Activated gamma-delta T cell treated with Interleukin-2 at 50 U/mL for 16 hours (primary cell): ENCODE measurements at regions not wholly inside any gene's neighbourhood (a gene's known extent, or its start where the extent isn't known, plus 50 kb on each side); places are given as distances from the start of the nearest gene placed in this dataset.

Source experiments
- DNase-seq: peaks from one replicate; pipeline ENCODE4 v3.0.0-alpha.2; 2020

DNA sequence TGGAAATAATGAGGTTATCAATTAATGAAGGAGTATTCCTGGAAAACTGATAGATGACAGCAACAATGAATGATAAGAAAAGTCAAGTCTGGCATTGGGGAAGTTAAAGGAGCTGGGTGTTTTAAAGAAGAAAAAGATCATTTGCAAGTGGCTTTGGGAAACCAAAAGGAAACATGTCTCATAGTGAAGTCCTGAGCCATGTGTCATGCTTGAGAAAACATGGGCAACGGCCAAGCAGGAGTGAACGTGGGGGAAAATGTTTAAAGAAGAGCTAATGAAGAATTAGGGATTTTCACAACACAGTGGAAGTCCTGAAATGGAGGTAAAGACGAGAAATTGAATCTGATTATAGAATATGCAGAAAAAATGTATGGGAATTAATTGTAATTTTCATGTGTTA is 1383.2 kb upstream of the CELF2 start:
- DNase-seq = no peak

DNA sequence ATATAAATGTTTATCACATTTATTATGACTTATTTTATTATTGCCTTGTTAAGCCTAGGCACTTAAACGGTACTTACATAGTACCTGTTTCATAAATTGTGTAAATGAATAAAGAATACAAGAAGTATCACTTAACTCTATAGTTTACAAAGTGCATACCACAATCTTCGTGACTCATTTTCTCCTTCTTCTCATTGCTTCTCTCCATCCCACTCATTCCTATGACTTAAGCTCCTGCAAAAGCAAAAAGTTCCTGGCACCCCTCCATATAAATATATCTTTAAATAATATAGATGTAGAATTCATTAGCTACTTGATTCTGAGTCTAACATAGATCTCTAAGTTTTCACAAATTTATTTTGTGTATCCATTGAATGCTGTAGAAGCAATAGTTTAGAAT is 1382.0 kb upstream of the CELF2 start:
- DNase-seq = no peak

- DNase-seq = no peak
Measured at GRCh38 chr10:9636216-9636615, 1381.5 kb upstream of the CELF2 start.

DNA sequence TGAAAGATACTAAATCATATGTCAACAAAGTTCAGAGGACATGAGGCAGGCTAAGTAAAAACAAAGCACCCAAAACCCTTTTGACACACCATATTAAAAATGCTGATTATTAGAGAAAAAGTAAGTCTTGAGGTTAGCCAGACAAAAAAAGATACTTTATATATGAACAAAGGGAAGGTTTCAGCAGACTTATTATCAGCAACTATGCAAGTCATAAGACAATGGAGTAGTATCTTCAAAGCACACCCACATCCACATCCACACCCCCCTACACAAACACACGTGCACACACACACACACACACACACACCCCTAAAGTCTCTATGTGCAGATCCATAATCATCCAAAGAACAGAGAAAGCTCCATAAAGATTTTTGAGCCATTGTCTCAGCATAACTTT is 1373.9 kb upstream of the CELF2 start:
- no peak for DNase-seq

DNA sequence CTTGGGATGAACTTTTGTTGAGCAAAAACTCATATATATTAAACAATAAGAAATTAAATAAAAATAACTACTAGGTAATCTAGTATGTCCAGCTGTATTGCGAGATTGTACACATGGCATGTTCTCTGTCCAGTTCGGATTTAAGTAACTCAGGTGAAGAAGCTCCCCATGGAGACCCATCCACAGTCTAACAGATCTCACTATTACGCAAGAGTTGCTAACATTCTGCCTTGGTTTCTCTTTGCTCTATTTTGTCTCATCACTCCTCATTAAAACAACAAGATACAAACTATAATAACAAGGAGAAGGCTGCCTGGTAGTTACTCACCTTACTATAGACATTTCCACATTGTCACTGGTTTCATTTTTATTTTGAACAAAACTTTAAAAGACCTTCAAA is 1372.3 kb upstream of the CELF2 start:
- DNase-seq = no peak

DNA sequence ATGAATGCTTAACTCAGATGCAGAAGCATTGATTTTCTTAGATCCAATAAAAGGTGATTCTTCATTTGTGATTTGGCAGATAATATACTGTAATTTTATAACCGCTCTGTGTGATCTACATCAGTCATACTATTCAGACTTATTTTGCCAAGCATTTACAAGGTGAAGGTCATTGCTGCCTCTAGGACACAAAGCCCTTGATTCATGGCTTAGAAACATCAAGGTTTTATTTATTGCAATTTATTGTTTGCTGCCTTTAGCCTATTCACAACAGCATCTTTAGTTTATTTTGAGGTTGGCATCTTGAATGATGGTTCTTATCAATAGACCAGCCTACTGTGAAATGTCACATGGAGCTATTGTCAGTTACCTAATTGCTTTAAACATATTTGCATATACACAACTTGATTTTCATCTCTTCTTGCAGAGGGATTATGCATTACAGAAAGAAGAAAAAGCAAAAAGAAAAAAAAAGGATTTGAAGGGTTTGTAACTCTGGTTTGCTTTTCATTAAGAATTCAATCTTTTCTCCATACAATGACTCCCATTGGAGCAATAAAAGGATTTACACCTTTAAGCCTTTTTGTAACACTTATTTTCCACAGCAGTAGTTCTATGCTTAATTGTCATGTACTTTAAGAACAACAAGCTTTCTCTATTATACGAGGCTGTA is 1371.6 kb upstream of the CELF2 start:
- no peak for DNase-seq

- DNase-seq = no peak
Measured at GRCh38 chr10:9654261-9654660, 1363.4 kb upstream of the CELF2 start.

DNA sequence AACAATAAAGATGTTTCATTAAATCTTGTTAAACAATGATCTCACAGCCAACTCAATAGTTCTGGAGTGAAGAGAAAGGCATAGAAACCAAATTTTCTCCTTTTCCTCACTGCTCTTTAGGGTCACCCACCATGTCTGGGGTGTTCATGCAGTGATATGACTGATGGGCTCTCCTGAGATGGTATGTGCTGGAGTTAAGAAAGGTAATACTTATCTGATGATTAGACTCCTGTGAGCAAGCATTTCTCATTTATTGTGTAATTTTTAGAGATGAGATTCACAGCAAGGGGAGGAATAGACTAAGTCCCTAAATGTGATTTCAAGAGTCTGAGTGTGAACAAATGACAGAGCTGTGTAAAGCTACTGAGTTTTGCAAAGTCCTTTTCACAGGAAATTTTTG is 1361.3 kb upstream of the CELF2 start:
- no peak for DNase-seq

DNA sequence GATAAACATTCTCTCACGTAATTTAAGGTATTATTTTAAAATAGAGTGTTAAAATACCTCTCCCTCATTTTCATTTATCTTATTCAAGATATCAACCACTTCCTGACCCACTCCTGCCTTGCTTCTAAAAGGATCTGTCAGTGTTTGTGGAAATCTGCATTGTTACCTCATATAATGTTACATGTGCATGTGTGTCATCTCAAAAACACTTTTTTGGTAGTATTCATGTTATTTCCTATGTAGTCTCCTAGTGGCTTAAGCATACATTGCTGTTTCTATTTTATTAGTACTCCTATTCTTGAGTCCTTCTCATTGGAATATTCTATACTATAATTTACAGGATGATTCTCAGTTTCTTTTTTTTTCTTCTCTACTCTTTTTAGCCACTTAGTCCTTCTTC is 1360.7 kb upstream of the CELF2 start:
- DNase-seq = no peak

GRCh38 chr10:9657530-9657929 is 1360.1 kb upstream of the CELF2 start:
- DNase-seq = no peak

- no peak for DNase-seq
Measured at GRCh38 chr10:9668411-9668810, 1349.3 kb upstream of the CELF2 start.

DNA sequence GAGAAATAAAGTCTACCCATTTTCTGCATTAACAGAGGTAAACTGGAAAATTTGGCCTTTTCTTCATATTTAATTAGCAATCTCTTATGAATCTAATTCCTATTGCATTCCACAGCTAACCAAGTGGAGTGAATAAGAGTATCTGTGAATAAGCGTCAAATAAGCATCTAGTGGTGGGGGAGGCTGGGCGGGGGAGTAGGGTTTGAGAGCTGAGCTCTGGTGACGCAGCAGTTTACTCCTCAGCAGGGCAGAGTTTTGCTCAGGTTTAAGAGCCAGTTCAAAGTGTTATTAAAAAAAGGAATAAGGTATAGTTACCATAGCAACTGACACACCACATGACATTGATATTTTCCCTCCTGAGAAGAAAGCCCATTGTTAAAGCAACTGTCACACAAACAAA is 1346.8 kb upstream of the CELF2 start:
- DNase-seq = no peak

GRCh38 chr10:9681655-9682054 is 1336.0 kb upstream of the CELF2 start:
- DNase-seq = no peak

DNA sequence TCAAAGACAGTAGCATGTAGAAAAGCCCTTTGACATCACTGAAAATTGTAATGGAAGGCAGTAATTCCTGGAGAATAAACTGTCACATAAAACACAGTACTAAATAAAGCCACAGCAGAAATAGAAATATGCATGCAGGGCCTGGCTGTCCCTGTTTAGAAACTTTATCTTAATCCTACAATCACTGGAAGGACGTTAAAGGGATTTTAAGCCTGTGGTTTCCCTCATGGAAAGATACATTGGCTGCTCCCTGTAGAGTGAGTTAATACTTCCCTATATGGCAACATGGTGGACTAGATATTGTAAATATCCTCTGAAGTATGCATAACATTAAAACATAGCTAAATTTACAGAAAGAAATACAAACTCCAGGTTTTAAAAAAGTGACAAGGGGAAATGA is 1334.9 kb upstream of the CELF2 start:
- DNase-seq = no peak

GRCh38 chr10:9684186-9684585 is 1333.5 kb upstream of the CELF2 start:
- no peak for DNase-seq

DNA sequence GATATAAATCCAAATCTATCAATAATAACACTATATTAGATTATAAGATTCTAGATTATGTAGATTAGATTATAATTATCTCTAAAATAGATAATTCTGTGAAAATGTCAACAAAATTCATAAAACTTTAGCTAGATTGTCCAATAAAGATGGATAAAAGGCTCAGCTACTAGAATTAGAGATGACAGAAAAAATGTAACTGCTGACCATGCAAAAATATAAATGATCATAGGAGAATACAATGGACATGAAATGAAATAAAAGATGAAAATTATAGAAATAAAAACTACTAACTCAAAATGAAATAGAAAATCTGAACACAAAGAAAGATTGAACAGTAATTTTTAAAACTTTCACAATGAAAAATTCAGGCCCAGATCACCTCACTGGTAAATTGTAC is 1332.1 kb upstream of the CELF2 start:
- no peak for DNase-seq

DNA sequence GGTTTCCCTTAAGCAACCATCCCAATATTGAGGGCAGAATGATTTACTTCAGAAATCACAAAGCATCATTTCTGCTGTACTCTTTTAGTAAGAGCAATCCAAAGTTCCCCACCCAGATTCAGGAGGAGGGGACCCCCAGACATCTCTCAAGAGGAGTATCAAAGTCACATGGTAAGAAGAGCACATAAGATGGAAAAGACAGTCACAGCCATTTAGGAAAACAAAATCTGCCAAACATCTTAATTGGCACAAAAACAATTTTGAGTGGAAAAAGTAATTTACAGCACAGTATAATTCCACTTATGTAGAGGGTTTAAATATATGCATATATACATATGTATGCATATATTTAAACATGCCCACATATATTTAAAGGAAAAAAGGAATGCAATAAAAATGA is 1329.0 kb upstream of the CELF2 start:
- no peak for DNase-seq

- DNase-seq = no peak
Measured at GRCh38 chr10:9707216-9707615, 1310.5 kb upstream of the CELF2 start.

GRCh38 chr10:9709849-9710248 is 1307.8 kb upstream of the CELF2 start:
- DNase-seq = no peak

- DNase-seq = no peak
Measured at GRCh38 chr10:9712393-9712792, 1305.3 kb upstream of the CELF2 start.

- no peak for DNase-seq
Measured at GRCh38 chr10:9719246-9719645, 1298.4 kb upstream of the CELF2 start.

- no peak for DNase-seq
Measured at GRCh38 chr10:9733766-9734165, 1283.9 kb upstream of the CELF2 start.

GRCh38 chr10:9734218-9734617 is 1283.5 kb upstream of the CELF2 start:
- DNase-seq = no peak

DNA sequence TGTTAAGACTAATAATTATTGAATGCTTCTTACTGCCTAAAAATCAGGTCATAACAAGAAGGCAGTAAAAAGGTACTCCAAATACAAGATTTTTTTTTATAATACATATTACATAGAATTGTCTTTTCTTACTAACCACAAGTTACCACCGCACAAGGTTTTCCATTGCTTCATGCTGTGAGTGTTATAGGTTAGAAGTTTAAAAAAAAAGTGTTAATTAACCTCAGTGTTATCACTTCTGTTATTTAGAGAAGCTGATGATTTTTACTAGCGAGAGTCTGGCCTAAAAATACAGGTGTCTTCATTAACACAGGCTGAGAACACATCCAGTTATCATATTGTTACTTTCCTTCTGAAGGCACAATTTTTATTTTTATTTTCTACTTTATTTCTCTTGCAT is 1281.9 kb upstream of the CELF2 start:
- no peak for DNase-seq

DNA sequence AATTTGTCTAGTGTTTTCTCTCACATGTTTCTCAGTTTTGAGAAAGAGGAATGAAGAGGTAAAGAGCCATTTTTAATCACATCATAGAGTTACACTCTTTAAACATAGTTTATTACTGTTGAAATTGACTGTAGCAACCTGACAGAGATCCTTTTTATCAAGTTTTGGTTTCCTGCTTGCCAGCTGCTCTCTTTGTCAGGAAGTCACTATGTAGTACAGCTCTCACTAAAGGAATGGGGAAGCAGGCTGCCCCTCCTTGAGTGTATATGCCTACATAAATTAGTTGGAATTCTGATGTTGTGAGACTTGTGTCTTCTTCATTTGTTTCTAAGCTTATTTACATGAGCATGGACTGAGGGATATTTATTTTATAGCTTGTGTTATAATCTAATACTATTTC is 1274.0 kb upstream of the CELF2 start:
- no peak for DNase-seq

DNA sequence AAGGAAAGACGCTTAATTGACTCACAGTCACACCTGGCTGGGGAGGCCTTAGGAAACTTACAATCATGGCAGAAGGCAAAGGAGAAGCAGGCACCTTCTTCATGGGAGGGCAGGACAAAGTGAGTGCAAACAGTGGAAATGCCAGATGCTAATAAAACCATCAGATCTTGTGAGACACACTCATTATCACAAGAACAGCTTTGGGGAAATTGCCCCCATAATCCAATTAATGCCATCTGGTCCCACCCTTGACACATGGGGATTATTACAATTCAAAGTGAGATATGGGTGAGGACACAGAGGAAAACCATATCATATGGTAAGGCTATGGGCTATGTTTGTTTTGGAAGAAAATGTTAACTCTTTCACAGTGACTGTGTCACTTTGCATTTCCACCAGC is 1272.5 kb upstream of the CELF2 start:
- DNase-seq = no peak
